Endothelial cell (in vitro differentiated cells): ENCODE measurements at regions not wholly inside any gene's neighbourhood (a gene's known extent, or its start where the extent isn't known, plus 50 kb on each side); places are given as distances from the start of the nearest gene placed in this dataset.

ENCODE experiments used
- DNase-seq: peaks from one replicate; pipeline ENCODE4 v3.0.0; 2021; ENCODE audit warnings: low spot score
- H3K27ac Mint-ChIP-seq: one replicate; pipeline ENCODE4 v1.8.0; 2021; ENCODE audit warnings: mixed read lengths, inconsistent platforms; ENCODE audit not compliant: unreplicated experiment
- H3K27me3 Mint-ChIP-seq: one replicate; pipeline ENCODE4 v1.8.0; 2021; ENCODE audit warnings: mild to moderate bottlenecking, moderate library complexity, mixed read lengths, inconsistent platforms; ENCODE audit not compliant: unreplicated experiment
- H3K36me3 Mint-ChIP-seq: one replicate; pipeline ENCODE4 v1.8.0; 2021; ENCODE audit warnings: mild to moderate bottlenecking, low read depth, mixed read lengths, inconsistent platforms; ENCODE audit not compliant: unreplicated experiment
- H3K4me1 Mint-ChIP-seq: one replicate; pipeline ENCODE4 v1.8.0; 2021; ENCODE audit warnings: mild to moderate bottlenecking, mixed read lengths, inconsistent platforms; ENCODE audit not compliant: unreplicated experiment
- H3K4me3 Mint-ChIP-seq: one replicate; pipeline ENCODE4 v1.8.0; 2021; ENCODE audit warnings: mild to moderate bottlenecking, mixed read lengths, inconsistent platforms; ENCODE audit not compliant: unreplicated experiment
- H3K9me3 Mint-ChIP-seq: one replicate; pipeline ENCODE4 v1.8.0; 2021; ENCODE audit warnings: mixed read lengths, inconsistent platforms; ENCODE audit not compliant: unreplicated experiment
- TF ChIP-seq, protein P1 (sequence below): fragments of 200-600 bp; sonication (generic); IDR thresholded peaks from one replicate; pipeline ENCODE4 v1.5.0; 2021; ENCODE audit warnings: antibody characterized with exemption; ENCODE audit not compliant: unreplicated experiment

DNA sequence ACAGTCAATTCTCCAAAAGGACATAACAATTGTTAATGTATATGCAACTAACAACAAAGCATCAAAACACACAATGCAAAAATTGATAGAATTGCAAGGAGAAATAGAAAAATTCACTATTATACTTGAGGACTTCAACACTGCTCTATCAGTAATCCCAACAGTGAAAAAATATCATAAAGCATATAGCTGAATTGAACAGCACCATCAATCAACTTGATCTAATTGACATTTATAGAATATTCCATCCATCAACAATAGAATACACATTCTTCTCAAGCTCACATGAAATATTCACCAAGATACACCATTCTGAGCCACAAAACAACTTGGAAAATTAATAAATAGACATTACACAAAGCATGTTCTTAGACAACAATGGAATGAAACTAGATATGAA lies 60.1 kb upstream of the ASXL3 start:
- no peak for DNase-seq
- H3K4me1 Mint-ChIP-seq = no peaks in the 10 kb centered on the region
- TF ChIP-seq, protein P1, sequence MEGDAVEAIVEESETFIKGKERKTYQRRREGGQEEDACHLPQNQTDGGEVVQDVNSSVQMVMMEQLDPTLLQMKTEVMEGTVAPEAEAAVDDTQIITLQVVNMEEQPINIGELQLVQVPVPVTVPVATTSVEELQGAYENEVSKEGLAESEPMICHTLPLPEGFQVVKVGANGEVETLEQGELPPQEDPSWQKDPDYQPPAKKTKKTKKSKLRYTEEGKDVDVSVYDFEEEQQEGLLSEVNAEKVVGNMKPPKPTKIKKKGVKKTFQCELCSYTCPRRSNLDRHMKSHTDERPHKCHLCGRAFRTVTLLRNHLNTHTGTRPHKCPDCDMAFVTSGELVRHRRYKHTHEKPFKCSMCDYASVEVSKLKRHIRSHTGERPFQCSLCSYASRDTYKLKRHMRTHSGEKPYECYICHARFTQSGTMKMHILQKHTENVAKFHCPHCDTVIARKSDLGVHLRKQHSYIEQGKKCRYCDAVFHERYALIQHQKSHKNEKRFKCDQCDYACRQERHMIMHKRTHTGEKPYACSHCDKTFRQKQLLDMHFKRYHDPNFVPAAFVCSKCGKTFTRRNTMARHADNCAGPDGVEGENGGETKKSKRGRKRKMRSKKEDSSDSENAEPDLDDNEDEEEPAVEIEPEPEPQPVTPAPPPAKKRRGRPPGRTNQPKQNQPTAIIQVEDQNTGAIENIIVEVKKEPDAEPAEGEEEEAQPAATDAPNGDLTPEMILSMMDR = no peak
- no peaks in the 10 kb centered on the region for H3K9me3 Mint-ChIP-seq
- no peaks in the 10 kb centered on the region for H3K27me3 Mint-ChIP-seq
- no peaks in the 10 kb centered on the region for H3K36me3 Mint-ChIP-seq
- H3K27ac Mint-ChIP-seq = no peak overlapping the region
- no peak overlapping the region for H3K4me3 Mint-ChIP-seq

DNA sequence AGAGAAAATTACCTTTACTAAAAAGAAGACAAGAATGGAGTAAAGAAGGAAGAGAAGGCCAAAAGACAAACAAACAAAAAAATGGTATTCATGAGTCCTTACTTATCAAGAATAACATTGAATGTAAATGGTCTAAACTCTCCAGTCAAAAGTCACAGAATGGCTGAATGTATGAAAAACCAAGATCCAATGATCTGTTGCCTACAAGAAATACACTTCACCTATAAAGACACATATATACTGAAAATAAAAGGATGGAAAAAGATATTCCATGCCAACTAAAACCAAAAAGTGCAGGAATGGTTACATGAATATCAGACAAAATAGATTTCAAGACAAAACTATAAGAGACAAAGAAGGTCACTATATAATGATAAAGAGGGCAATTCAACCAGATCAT lies 65.0 kb upstream of the ASXL3 start:
- Mint-ChIP-seq H3K4me3 (no peak overlapping the region), H3K36me3 (no peaks in the 10 kb centered on the region)
- no peak for DNase-seq

DNA sequence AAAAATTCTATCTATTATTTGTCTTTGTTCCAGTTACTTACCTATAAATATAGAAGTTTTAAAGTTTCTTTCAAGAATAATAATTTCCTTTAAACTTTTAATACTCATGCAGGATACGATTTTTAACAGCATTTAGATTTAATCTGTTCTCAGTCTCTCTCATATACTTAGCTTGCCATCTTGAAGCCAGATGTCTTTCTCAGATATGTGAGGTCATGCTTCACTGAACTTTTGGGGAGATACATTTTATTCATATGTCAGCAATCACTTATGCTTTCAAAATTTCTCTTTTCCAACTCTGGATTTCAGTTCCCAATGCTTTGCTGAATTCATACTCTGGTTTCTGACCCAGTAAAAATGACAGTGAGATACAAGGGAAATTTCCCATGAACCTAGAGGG lies 66.5 kb upstream of the CCDC178 start:
- H3K27ac Mint-ChIP-seq = no peak overlapping the region
- H3K27me3 Mint-ChIP-seq = no peaks in the 10 kb centered on the region
- no peaks in the 10 kb centered on the region for H3K9me3 Mint-ChIP-seq
- H3K4me1 Mint-ChIP-seq = no peaks in the 10 kb centered on the region
- no peak overlapping the region for H3K4me3 Mint-ChIP-seq
- no peak for DNase-seq
- TF ChIP-seq, protein P1 = no peak
- H3K36me3 Mint-ChIP-seq = no peaks in the 10 kb centered on the region

More for the DNA sequence above, 65.0 kb upstream of the ASXL3 start:
- Mint-ChIP-seq H3K4me1 (no peaks in the 10 kb centered on the region), H3K9me3 (no peaks in the 10 kb centered on the region), H3K27me3 (no peaks in the 10 kb centered on the region), H3K27ac (no peak overlapping the region)
- TF ChIP-seq, protein P1 = no peak

DNA sequence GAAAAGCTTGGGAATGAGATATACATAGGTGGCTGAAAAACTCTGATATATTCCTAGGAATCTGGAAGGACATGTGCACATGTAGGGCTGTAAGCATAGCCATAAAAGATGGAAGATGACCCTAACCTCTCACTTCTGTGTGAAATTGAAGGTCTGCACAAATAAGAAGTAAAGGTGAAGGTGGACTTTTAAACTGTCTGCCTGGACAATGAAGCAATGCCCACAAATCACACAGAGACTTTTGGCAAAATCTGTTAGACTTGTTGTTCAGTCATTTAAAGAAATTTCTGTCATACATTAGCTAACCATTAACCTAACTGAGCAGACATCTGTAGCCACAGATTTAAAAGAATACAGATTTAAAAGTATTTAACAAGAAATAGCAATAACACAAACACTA lies 65.3 kb upstream of the CCDC178 start:
- Mint-ChIP-seq H3K36me3 (no peaks in the 10 kb centered on the region), H3K9me3 (no peaks in the 10 kb centered on the region), H3K27ac (no peak overlapping the region), H3K27me3 (no peaks in the 10 kb centered on the region), H3K4me1 (no peaks in the 10 kb centered on the region), H3K4me3 (no peak overlapping the region)
- DNase-seq = no peak
- TF ChIP-seq, protein P1 = no peak

DNA sequence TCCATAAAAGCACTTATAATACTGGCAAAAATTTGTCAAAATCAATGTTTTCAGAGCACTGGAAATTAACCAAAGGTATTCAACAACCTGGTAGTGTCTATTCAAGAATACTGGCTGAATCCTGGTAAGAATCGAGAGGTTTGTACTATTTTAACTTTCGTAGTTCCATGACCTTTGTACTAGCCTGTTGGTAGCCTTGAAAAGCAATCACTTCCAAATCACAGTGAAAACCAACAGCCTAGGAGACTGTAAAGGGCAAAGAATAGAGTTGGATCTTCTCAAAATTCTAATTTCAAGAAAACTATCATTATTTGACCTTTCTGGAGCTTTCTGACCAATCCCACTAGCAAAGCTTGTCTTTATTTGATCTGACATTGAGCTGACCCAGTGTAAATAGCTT lies 64.8 kb upstream of the CCDC178 start:
- Mint-ChIP-seq H3K9me3 (no peaks in the 10 kb centered on the region), H3K27ac (no peak overlapping the region), H3K4me1 (no peaks in the 10 kb centered on the region), H3K36me3 (no peaks in the 10 kb centered on the region), H3K4me3 (no peak overlapping the region), H3K27me3 (no peaks in the 10 kb centered on the region)
- DNase-seq = no peak
- TF ChIP-seq, protein P1 = no peak
